SK-N-SH (cell line): ENCODE measurements at regions not wholly inside any gene's neighbourhood (a gene's known extent, or its start where the extent isn't known, plus 50 kb on each side); places are given as distances from the start of the nearest gene placed in this dataset.

Experiments
- CTCF ChIA-PET: fragments of 300-600, 350-600 bp; formaldehyde crosslinking; extraction: SDS; loops from one replicate; lab custom pipeline; 2021; lab: Yijun Ruan, JAX
- POLR2A ChIA-PET: fragments of 350-600 bp; sonication (Branson Sonifier 250); formaldehyde crosslinking; extraction: SDS; loops from one replicate; lab custom pipeline; 2020; ENCODE audit warnings: antibody characterized with exemption, inconsistent platforms; lab: Yijun Ruan, JAX
- DNase-seq: peaks from one replicate; pipeline ENCODE4 v3.0.0; 2012
- H2AFZ ChIP-seq: fragments of 200-600 bp; sonication (generic); 2 replicates; pipeline ENCODE4 v1.8.1; 2016; ENCODE audit warnings: antibody characterized with exemption, mild to moderate bottlenecking, low read depth
- H3F3A ChIP-seq: fragments of 200-600 bp; sonication (generic); replicated peaks from 2 replicates; pipeline ENCODE3; 2016; ENCODE audit warnings: antibody characterized with exemption, mild to moderate bottlenecking; ENCODE audit not compliant: insufficient read depth
- H3K27ac ChIP-seq, 2 experiments: fragments of 200-500 bp in 1 of 2; fragments of 200-600 bp in 1 of 2; sonication (Bioruptor generic) in 1 of 2; sonication (generic), shearing (Covaris generic) in 1 of 2; 2 replicates each; pipeline versions ENCODE4 v1.5.1 to v1.6.1; 2014 to 2016; ENCODE audit warnings: low read depth in 2 of 2, inconsistent platforms in 1 of 2, low read length in 1 of 2, mild to moderate bottlenecking in 1 of 2, mixed read lengths in 1 of 2
- H3K27me3 ChIP-seq: fragments of 200-600 bp; sonication (generic), shearing (Covaris generic); 2 replicates; pipeline ENCODE4 v1.6.1; 2016; ENCODE audit warnings: mixed run types; ENCODE audit not compliant: insufficient read depth
- H3K36me3 ChIP-seq, 2 experiments: fragments of 200-500 bp in 1 of 2; fragments of 200-600 bp in 1 of 2; sonication (Bioruptor generic) in 1 of 2; sonication (generic) in 1 of 2; replicated peaks in 1 of 2; 2 replicates each; pipeline versions ENCODE3 to v1.5.1; 2014 to 2016; ENCODE audit warnings: low read length in 1 of 2, mild to moderate bottlenecking in 1 of 2; ENCODE audit not compliant: insufficient read depth in 2 of 2, control insufficient read depth in 1 of 2
- H3K4me1 ChIP-seq, 2 experiments: fragments of 200-500 bp in 1 of 2; fragments of 200-600 bp in 1 of 2; sonication (Bioruptor generic) in 1 of 2; sonication (generic), shearing (Covaris generic) in 1 of 2; 2 replicates each; pipeline versions ENCODE4 v1.5.1 to v1.6.1; 2014 to 2016; ENCODE audit warnings: low read depth in 1 of 2, low read length in 1 of 2, mixed run types in 1 of 2; ENCODE audit not compliant: insufficient read depth in 2 of 2, control insufficient read depth in 1 of 2
- H3K4me2 ChIP-seq: fragments of 200-600 bp; sonication (generic), shearing (Covaris generic); 2 replicates; pipeline ENCODE4 v1.6.1; 2017; ENCODE audit warnings: mixed run types
- H3K4me3 ChIP-seq, 2 experiments: fragments of 200-500 bp in 1 of 2; fragments of 200-600 bp in 1 of 2; sonication (Bioruptor generic) in 1 of 2; sonication (generic), shearing (Covaris generic) in 1 of 2; 2 replicates each; pipeline versions ENCODE4 v1.5.1 to v1.8.1; 2014 to 2016; ENCODE audit warnings: low read depth in 2 of 2, inconsistent platforms in 1 of 2, low read length in 1 of 2, mild to moderate bottlenecking in 1 of 2, mixed read lengths in 1 of 2, moderate library complexity in 1 of 2
- H3K79me2 ChIP-seq: fragments of 200-600 bp; sonication (generic); 2 replicates; pipeline ENCODE4 v1.8.1; 2017; ENCODE audit warnings: mild to moderate bottlenecking; ENCODE audit not compliant: insufficient read depth
- H3K9ac ChIP-seq: fragments of 200-600 bp; sonication (generic); 2 replicates; pipeline ENCODE4 v1.6.1; 2017; ENCODE audit warnings: mixed run types
- H3K9me2 ChIP-seq: fragments of 200-600 bp; sonication (generic); 2 replicates; pipeline ENCODE4 v1.6.1; 2017; ENCODE audit warnings: mixed run types
- H3K9me3 ChIP-seq: fragments of 200-600 bp; sonication (generic); 2 replicates; pipeline ENCODE4 v1.6.1; 2017; ENCODE audit warnings: mixed run types, mild to moderate bottlenecking, moderate library complexity
- H4K20me1 ChIP-seq: fragments of 200-600 bp; sonication (generic); 2 replicates; pipeline ENCODE4 v1.6.1; 2017; ENCODE audit warnings: mild to moderate bottlenecking, mixed run types; ENCODE audit not compliant: insufficient read depth
- CHD2 ChIP-seq: fragments of 150-350 bp; IDR thresholded peaks from 2 replicates; pipeline ENCODE4 v1.6.1; 2018; ENCODE audit warnings: low read length; ENCODE audit not compliant: partially characterized antibody
- EZH2phosphoT487 ChIP-seq: fragments of 200-600 bp; sonication (generic); IDR thresholded peaks from 2 replicates; pipeline ENCODE4 v1.6.1; 2017; ENCODE audit warnings: low read depth, mixed run types, mild to moderate bottlenecking, antibody characterized with exemption, moderate library complexity, borderline replicate concordance
- FOSL2 ChIP-seq: IDR thresholded peaks from 2 replicates; pipeline ENCODE4 v1.4.0; 2012; ENCODE audit warnings: low read depth, mild to moderate bottlenecking, moderate library complexity, borderline replicate concordance
- FOXJ3 ChIP-seq: sonication (generic); formaldehyde crosslinking; IDR thresholded peaks from 2 replicates; pipeline ENCODE4 v1.5.1; 2020; ENCODE audit warnings: mild to moderate bottlenecking, missing genetic modification reagents
- GABPA ChIP-seq: IDR thresholded peaks from 2 replicates; pipeline ENCODE4 v1.4.0; 2012; ENCODE audit warnings: low read depth, mild to moderate bottlenecking
- IRF3 ChIP-seq: fragments of 150-350 bp; IDR thresholded peaks from 2 replicates; pipeline ENCODE4 v1.6.1; 2016; ENCODE audit warnings: mild to moderate bottlenecking, low read depth, low read length
- MEF2A ChIP-seq: IDR thresholded peaks from 2 replicates; pipeline ENCODE4 v1.4.0; 2012; ENCODE audit warnings: low read depth, borderline replicate concordance
- POLR2AphosphoS5 ChIP-seq: IDR thresholded peaks from 2 replicates; pipeline ENCODE4 v1.6.1; 2012; ENCODE audit warnings: low read depth, low read length
- RAD21 ChIP-seq: IDR thresholded peaks from 2 replicates; pipeline ENCODE4 v1.6.1; 2012; ENCODE audit warnings: mild to moderate bottlenecking, low read length
- REST ChIP-seq: IDR thresholded peaks from 2 replicates; pipeline ENCODE4 v1.6.1; 2012; ENCODE audit warnings: mild to moderate bottlenecking, low read depth, low read length, moderate library complexity
- SMC3 ChIP-seq: IDR thresholded peaks from 2 replicates; pipeline ENCODE4 v1.6.1; 2012; ENCODE audit warnings: low read depth, low read length, improper control_type of control experiment
- TAF1 ChIP-seq: IDR thresholded peaks from 2 replicates; pipeline ENCODE4 v1.6.1; 2012; ENCODE audit warnings: low read depth, mild to moderate bottlenecking, low read length, moderate library complexity, borderline replicate concordance
- YY1 ChIP-seq: IDR thresholded peaks from 2 replicates; pipeline ENCODE4 v1.4.0; 2012; ENCODE audit warnings: low read depth, mild to moderate bottlenecking
- WGBS: methylation state at CpG from one replicate; pipeline ENCODE4 v1.1.6; 2017; ENCODE audit warnings: low lambda C conversion rate; 5-methylcytosine and 5-hydroxymethylcytosine counted together
- TF ChIP-seq, protein P1 (sequence below): IDR thresholded peaks from 2 replicates; pipeline ENCODE4 v1.4.0; 2012; ENCODE audit warnings: low read depth, borderline replicate concordance

DNA sequence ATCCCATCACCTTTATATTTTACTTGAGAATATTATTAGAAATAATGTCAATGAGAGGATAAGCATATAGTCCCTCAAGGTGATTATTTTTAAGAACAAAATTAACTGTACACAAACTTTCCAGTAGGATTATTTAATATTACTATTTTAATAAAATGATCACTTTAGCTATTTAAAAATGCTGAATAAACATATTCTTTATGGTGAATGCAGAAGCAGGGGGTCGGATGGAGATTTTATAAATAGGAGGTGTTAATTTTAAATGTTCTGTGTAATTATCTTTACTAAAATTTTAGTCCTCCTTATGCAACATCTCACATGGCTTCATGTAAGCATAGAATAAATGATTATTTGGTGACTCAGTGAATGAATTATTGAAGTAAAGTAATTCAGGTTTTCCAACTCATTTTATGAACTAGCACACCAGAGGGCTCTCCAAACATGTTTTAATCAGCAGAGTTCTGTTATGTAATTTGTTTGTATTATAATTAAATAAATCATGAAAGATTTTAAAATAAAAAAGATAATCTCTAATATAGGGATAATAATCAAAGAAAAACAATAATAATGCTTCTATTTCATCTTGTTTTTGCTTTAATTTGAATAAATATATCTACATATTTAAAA is 1635.2 kb downstream of the EFNB2 start:
- H3K36me3 ChIP-seq: no peaks in the 10 kb centered on the region
- H3F3A ChIP-seq: no peaks in the 10 kb centered on the region
- DNase-seq: no peak
- no peak overlapping the region for H3K4me2 ChIP-seq
- ChIA-PET CTCF (no interaction called here), POLR2A (no interaction called here)
- no peaks in the 10 kb centered on the region for H3K79me2 ChIP-seq
- no peak overlapping the region for H3K9ac ChIP-seq
- TF ChIP-seq, protein P1, sequence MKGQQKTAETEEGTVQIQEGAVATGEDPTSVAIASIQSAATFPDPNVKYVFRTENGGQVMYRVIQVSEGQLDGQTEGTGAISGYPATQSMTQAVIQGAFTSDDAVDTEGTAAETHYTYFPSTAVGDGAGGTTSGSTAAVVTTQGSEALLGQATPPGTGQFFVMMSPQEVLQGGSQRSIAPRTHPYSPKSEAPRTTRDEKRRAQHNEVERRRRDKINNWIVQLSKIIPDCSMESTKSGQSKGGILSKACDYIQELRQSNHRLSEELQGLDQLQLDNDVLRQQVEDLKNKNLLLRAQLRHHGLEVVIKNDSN: no peak
- TF ChIP-seq RAD21 (no peak), REST (no peak), POLR2AphosphoS5 (no peak), YY1 (no peak), CHD2 (no peak), TAF1 (no peak), GABPA (no peak), IRF3 (no peak), EZH2phosphoT487 (no peak), SMC3 (no peak), FOSL2 (no peak), FOXJ3 (CRISPR knock-in tag) (no peak), MEF2A (no peak)
- no peaks in the 10 kb centered on the region for H3K27me3 ChIP-seq
- no peak overlapping the region for H3K4me3 ChIP-seq
- H3K9me3 ChIP-seq: no peaks in the 10 kb centered on the region; the same call in 1 of the 2 replicates
- no peak overlapping the region for H3K27ac ChIP-seq
- H4K20me1 ChIP-seq: no peaks in the 10 kb centered on the region
- WGBS: 38% methylated on average over 1 of the region's 1 CpG
- H3K4me1 ChIP-seq: no peaks in the 10 kb centered on the region
- H2AFZ ChIP-seq: no peak overlapping the region
- H3K9me2 ChIP-seq: no peaks in the 10 kb centered on the region
